Neural cell (in vitro differentiated cells): ENCODE measurements at regions not wholly inside any gene's neighbourhood (a gene's known extent, or its start where the extent isn't known, plus 50 kb on each side); places are given as distances from the start of the nearest gene placed in this dataset.

ENCODE experiments used
- CTCF ChIP-seq: fragments of 450-650 bp; IDR thresholded peaks from 2 replicates; pipeline ENCODE4 v1.5.1; 2014; ENCODE audit warnings: antibody characterized with exemption, mild to moderate bottlenecking, moderate library complexity; ENCODE audit not compliant: poor library complexity, severe bottlenecking
- EP300 ChIP-seq: fragments of 450-650 bp; conservative IDR thresholded peaks from 2 replicates; pipeline ENCODE4 v1.6.1; 2014; ENCODE audit warnings: antibody characterized with exemption, mild to moderate bottlenecking, moderate library complexity; ENCODE audit not compliant: poor library complexity, severe bottlenecking
- EZH2 ChIP-seq: fragments of 200-600, 300-800 bp; shearing (Covaris generic), sonication (generic); IDR thresholded peaks from 2 replicates; pipeline ENCODE4 v1.6.1; 2014; ENCODE audit warnings: antibody characterized with exemption, low read length, borderline replicate concordance, mild to moderate bottlenecking; ENCODE audit not compliant: insufficient read depth, poor library complexity, severe bottlenecking
- MXI1 ChIP-seq: fragments of 450-650 bp; conservative IDR thresholded peaks from 2 replicates; pipeline ENCODE4 v1.6.1; 2014; ENCODE audit warnings: antibody characterized with exemption, mild to moderate bottlenecking; ENCODE audit not compliant: poor library complexity, severe bottlenecking
- POLR2AphosphoS5 ChIP-seq: IDR thresholded peaks from 2 replicates; pipeline ENCODE4 v1.6.1; 2012
- RAD21 ChIP-seq: fragments of 450-650 bp; conservative IDR thresholded peaks from 2 replicates; pipeline ENCODE4 v1.6.1; 2014; ENCODE audit warnings: antibody characterized with exemption, mild to moderate bottlenecking, moderate library complexity
- REST ChIP-seq: IDR thresholded peaks from 2 replicates; pipeline ENCODE4 v1.6.1; 2012; ENCODE audit warnings: borderline replicate concordance
- SMC3 ChIP-seq: fragments of 450-650 bp; conservative IDR thresholded peaks from 2 replicates; pipeline ENCODE4 v1.6.1; 2014; ENCODE audit warnings: antibody characterized with exemption, mild to moderate bottlenecking, moderate library complexity; ENCODE audit not compliant: poor library complexity

GRCh38 chr13:38618336-38618735 lies 68.5 kb upstream of the FREM2 start:
- TF ChIP-seq CTCF (no peak), POLR2AphosphoS5 (no peak), RAD21 (no peak), REST (no peak), EZH2 (no peak), MXI1 (no peak), EP300 (no peak), SMC3 (no peak)
